ENCODE measurements at regions not wholly inside any gene's neighbourhood (a gene's known extent, or its start where the extent isn't known, plus 50 kb on each side); places are given as distances from the start of the nearest gene placed in this dataset.

DNA sequence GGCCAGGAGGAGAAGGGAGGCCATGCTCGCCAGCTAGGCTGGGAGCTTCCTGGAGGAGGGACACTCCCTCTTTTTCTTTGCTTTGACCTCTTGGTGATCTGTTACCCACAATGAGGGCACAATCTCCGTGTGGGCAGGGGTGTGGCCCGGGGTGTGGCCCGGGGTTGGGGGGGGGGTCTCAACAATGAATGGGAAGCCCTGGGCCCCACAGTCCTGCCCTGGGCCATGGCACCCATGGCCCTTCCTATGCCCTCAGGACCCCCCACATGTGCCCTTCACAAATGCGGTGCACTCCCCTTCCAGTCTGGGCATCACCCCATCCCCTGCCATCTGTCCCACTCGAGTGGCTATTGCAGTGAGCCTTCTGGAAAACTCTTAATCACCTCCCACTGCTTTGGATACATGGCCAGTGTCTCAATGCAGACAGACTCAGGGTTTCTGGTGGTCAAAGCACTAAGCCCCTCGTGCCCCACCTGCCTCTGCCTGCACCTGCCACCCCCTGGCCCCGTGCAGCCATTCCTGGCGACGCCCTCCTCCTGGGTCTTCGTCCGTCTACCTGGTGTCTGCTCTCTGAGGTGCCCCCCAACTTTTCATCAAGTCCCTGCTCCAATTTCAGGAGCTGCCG, 611.3 kb downstream of the TBC1D22A start:
- intact Hi-C loops (cut with micrococcal nuclease) = no loop called here
- no peaks in the 10 kb centered on the region for H3K4me1 ChIP-seq (ENCODE audit: control insufficient read depth in 2 of 2, insufficient read depth in 2 of 2, low read length in 2 of 2)
- H3K27me3 ChIP-seq (replicated peaks in 1 of 4; ENCODE audit: control extremely low read depth in 1 of 4, control insufficient read depth in 3 of 4, insufficient read depth in 4 of 4, low read length in 3 of 4) = no peaks in the 10 kb centered on the region
- POLR2A ChIA-PET = no interaction called here
- no peaks in the 10 kb centered on the region for H3K79me2 ChIP-seq (ENCODE audit: control insufficient read depth, insufficient read depth, low read length)
- H3K4me3 ChIP-seq (ENCODE audit: control extremely low read depth in 1 of 5, extremely low read depth in 1 of 5, insufficient read depth in 1 of 5, low read depth in 2 of 5, low read length in 4 of 5) = no peak overlapping the region
- H3K9me3 ChIP-seq (ENCODE audit: control extremely low read depth in 1 of 3, control insufficient read depth in 2 of 3, insufficient read depth in 1 of 3, low read length in 2 of 3) = peaks cover 0 to 7% (median 0%) of the 10 kb centered on the region in 3 donors
- CTCF ChIA-PET = no interaction called here
- Mint-ChIP-seq H3K27ac (no peak overlapping the region), H3K27me3 (peaks cover 4% of the 10 kb centered on the region), H3K4me3 (no peak overlapping the region), H3K9me3 (ENCODE audit: insufficient read depth) (no peaks in the 10 kb centered on the region), H3K4me1 (no peaks in the 10 kb centered on the region)
- ATAC-seq (ENCODE audit: low read depth) (no peak), DNase-seq (no peak)
- no peak overlapping the region for H2AFZ ChIP-seq (ENCODE audit: insufficient read depth, low read depth, low read length, poor library complexity, severe bottlenecking)
- no peak overlapping the region for H3K9ac ChIP-seq (ENCODE audit: low read length)
- H3K4me2 ChIP-seq (replicated peaks; ENCODE audit: low read depth, low read length, poor library complexity, severe bottlenecking) = no peak overlapping the region
- WGBS (ENCODE audit: insufficient coverage) = 92% methylated on average over 11 of the region's 13 CpGs
- TF ChIP-seq EZH2 (IDR thresholded peaks at IDR 0.05; ENCODE audit: borderline replicate concordance, insufficient read depth, low read depth, low read length, poor library complexity, severe bottlenecking) = no peak
- TF ChIP-seq, protein P1, sequence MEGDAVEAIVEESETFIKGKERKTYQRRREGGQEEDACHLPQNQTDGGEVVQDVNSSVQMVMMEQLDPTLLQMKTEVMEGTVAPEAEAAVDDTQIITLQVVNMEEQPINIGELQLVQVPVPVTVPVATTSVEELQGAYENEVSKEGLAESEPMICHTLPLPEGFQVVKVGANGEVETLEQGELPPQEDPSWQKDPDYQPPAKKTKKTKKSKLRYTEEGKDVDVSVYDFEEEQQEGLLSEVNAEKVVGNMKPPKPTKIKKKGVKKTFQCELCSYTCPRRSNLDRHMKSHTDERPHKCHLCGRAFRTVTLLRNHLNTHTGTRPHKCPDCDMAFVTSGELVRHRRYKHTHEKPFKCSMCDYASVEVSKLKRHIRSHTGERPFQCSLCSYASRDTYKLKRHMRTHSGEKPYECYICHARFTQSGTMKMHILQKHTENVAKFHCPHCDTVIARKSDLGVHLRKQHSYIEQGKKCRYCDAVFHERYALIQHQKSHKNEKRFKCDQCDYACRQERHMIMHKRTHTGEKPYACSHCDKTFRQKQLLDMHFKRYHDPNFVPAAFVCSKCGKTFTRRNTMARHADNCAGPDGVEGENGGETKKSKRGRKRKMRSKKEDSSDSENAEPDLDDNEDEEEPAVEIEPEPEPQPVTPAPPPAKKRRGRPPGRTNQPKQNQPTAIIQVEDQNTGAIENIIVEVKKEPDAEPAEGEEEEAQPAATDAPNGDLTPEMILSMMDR (IDR thresholded peaks at IDR 0.05) = no peak
- H4K20me1 ChIP-seq (ENCODE audit: control insufficient read depth, insufficient read depth, low read length, poor library complexity, severe bottlenecking) = no peaks in the 10 kb centered on the region
- H3K36me3 ChIP-seq (replicated peaks in 1 of 2; ENCODE audit: control extremely low read depth in 1 of 2, control insufficient read depth in 1 of 2, extremely low read depth in 1 of 2, insufficient read depth in 2 of 2, low read length in 1 of 2) = no peaks in the 10 kb centered on the region
- no peak overlapping the region for H3K27ac ChIP-seq (ENCODE audit: low read length in 2 of 2)

DNA sequence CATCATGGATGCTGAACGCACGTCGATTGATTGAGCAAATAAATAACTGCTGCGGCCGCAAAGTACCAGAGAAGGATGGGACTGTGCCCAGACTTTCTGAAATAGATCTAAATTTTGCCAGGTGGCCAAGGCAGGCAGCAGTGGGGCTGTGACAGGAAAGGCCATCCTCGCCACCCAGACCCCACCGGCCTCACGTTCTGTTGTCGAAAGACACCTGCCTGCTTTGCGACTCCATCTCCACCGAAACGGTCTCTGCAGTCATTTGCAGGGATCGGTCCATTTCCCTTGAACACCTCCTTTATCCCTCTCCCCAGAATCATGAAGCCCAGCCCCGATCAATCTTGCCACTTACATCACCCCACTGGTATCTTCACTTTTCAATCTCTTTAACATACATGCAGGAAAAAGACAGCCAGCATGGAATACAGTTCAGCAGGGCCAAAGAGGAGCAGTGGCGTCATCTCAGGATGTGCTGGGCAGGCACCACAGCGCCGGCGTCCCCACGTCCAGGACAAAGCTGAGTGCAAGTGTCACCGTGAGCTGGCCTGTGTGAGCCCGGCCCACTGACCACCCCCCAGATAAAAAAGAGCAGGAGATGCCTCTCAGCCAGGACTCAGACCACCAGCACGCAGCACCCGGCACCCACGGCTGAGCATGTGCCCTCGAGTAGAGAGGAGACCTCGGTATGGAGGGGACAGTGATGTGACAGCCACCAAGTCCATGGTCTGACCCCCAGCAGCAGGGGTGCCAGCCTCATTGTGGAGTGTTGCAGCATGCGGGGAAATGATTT, 610.3 kb downstream of the TBC1D22A start:
- H3K4me2 ChIP-seq (replicated peaks; ENCODE audit: low read depth, low read length, poor library complexity, severe bottlenecking) = no peak overlapping the region
- no peaks in the 10 kb centered on the region for H3K27me3 ChIP-seq (replicated peaks in 1 of 4; ENCODE audit: control extremely low read depth in 1 of 4, control insufficient read depth in 3 of 4, insufficient read depth in 4 of 4, low read length in 3 of 4)
- Mint-ChIP-seq H3K4me3 (no peak overlapping the region), H3K27ac (no peak overlapping the region), H3K9me3 (ENCODE audit: insufficient read depth) (no peaks in the 10 kb centered on the region), H3K4me1 (no peaks in the 10 kb centered on the region), H3K27me3 (peaks cover 4% of the 10 kb centered on the region)
- TF ChIP-seq, protein P1 (IDR thresholded peaks at IDR 0.05) = no peak
- no peak for TF ChIP-seq EZH2 (IDR thresholded peaks at IDR 0.05; ENCODE audit: borderline replicate concordance, insufficient read depth, low read depth, low read length, poor library complexity, severe bottlenecking)
- intact Hi-C loops (cut with micrococcal nuclease) = no loop called here
- H2AFZ ChIP-seq (ENCODE audit: insufficient read depth, low read depth, low read length, poor library complexity, severe bottlenecking) = no peak overlapping the region
- ChIA-PET POLR2A (no interaction called here), CTCF (no interaction called here)
- H3K9ac ChIP-seq (ENCODE audit: low read length) = no peak overlapping the region
- no peak overlapping the region for H3K4me3 ChIP-seq (ENCODE audit: control extremely low read depth in 1 of 5, extremely low read depth in 1 of 5, insufficient read depth in 1 of 5, low read depth in 2 of 5, low read length in 4 of 5)
- WGBS (ENCODE audit: insufficient coverage) = 91% methylated on average over 27 of the region's 27 CpGs
- no peaks in the 10 kb centered on the region for H3K36me3 ChIP-seq (replicated peaks in 1 of 2; ENCODE audit: control extremely low read depth in 1 of 2, control insufficient read depth in 1 of 2, extremely low read depth in 1 of 2, insufficient read depth in 2 of 2, low read length in 1 of 2)
- no peak for DNase-seq
- H3K27ac ChIP-seq (ENCODE audit: low read length in 2 of 2) = no peak overlapping the region
- H4K20me1 ChIP-seq (ENCODE audit: control insufficient read depth, insufficient read depth, low read length, poor library complexity, severe bottlenecking) = no peaks in the 10 kb centered on the region
- H3K4me1 ChIP-seq (ENCODE audit: control insufficient read depth in 2 of 2, insufficient read depth in 2 of 2, low read length in 2 of 2) = no peaks in the 10 kb centered on the region
- H3K79me2 ChIP-seq (ENCODE audit: control insufficient read depth, insufficient read depth, low read length) = no peaks in the 10 kb centered on the region
- H3K9me3 ChIP-seq (ENCODE audit: control extremely low read depth in 1 of 3, control insufficient read depth in 2 of 3, insufficient read depth in 1 of 3, low read length in 2 of 3) = peaks cover 0 to 7% (median 0%) of the 10 kb centered on the region in 3 donors
- ATAC-seq (ENCODE audit: low read depth) = no peak
